ENCODE measurements at regions not wholly inside any gene's neighbourhood (a gene's known extent, or its start where the extent isn't known, plus 50 kb on each side); places are given as distances from the start of the nearest gene placed in this dataset.

GRCh38 chr4:123575291-123575690 lies 178.7 kb downstream of the SPRY1 start:
- Histone ChIP-seq H3K27me3 (ENCODE audit: control insufficient read depth, extremely low read depth, insufficient read depth, low read length) (no peaks in the 10 kb centered on the region), H3K36me3 (ENCODE audit: control insufficient read depth in 2 of 2, extremely low read depth in 1 of 2, insufficient read depth in 2 of 2, low read length in 2 of 2) (no peaks in the 10 kb centered on the region), H3K4me3 (ENCODE audit: control insufficient read depth in 2 of 3, extremely low read depth in 1 of 3, insufficient read depth in 2 of 3, low read depth in 1 of 3, low read length in 3 of 3) (no peak overlapping the region), H3K79me2 (ENCODE audit: control insufficient read depth, insufficient read depth, low read length) (no peaks in the 10 kb centered on the region), H3K9me3 (ENCODE audit: control insufficient read depth, low read depth, low read length) (no peaks in the 10 kb centered on the region), H3K4me2 (ENCODE audit: control insufficient read depth, extremely low read depth, insufficient read depth, low read depth, low read length) (no peak overlapping the region), H2AFZ (ENCODE audit: control insufficient read depth, low read length) (no peak overlapping the region), H3K27ac (ENCODE audit: control insufficient read depth, insufficient read depth, low read length) (no peak overlapping the region), H3K4me1 (ENCODE audit: control insufficient read depth, extremely low read depth, insufficient read depth, low read length) (peaks cover 10% of the 10 kb centered on the region), H3K9me1 (ENCODE audit: control insufficient read depth, extremely low read depth, insufficient read depth, low read length) (no peaks in the 10 kb centered on the region), H4K20me1 (ENCODE audit: control insufficient read depth, extremely low read depth, insufficient read depth, low read length) (no peaks in the 10 kb centered on the region), H3K9ac (ENCODE audit: control insufficient read depth, extremely low read depth, insufficient read depth, low read length) (no peak overlapping the region)
- no peak for DNase-seq (ENCODE audit: low read depth, low spot score)
- TF ChIP-seq CTCF (optimal IDR thresholded peaks at IDR 0.05 in 1 of 3, IDR thresholded peaks at IDR 0.05 in 1 of 3, conservative IDR thresholded peaks at IDR 0.05 in 1 of 3; ENCODE audit: extremely low read depth in 1 of 3, insufficient read depth in 2 of 3, low read length in 3 of 3) (no peak), EZH2 (IDR thresholded peaks at IDR 0.05; ENCODE audit: low read length) (no peak)
- FAIRE-seq, result no peak
- dilution Hi-C loops (cut with MboI; ENCODE audit: extremely low pct_ligation_motif_present, low sequenced_read_pairs), result no loop called here

DNA sequence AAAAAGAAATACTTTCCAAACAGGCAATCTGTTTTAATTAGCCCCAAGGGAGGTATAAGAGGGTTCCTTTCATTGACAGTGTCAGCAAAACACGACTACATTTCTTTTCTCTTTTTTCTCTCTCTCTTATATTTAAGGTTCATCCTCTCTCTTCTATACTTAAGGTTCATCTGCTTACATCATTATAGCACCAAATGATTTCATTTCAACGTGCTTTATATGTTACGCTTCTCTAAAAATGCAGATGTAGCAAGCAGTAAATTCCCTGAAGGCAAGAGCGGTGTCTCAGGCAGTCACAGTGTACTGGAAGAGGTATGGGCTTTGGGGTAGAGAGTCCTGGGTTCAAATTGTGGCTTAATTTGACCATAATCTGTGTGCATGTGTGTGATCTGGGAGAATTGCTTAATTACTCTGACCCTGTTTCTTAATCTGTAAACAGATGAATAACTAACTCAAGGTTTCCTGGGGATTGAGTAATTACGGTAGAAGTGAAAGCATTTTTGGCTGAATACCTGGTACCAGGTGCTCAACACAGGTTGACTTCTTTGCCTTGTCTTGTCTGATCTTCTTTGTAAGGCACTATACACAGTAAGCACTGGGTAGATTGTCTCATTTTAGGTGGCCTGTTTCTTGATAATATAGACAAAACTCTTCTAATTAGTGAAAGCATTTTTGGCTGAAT lies 180.8 kb downstream of the SPRY1 start:
- Histone ChIP-seq H3K27me3 (ENCODE audit: control insufficient read depth, extremely low read depth, insufficient read depth, low read length) (no peaks in the 10 kb centered on the region), H3K79me2 (ENCODE audit: control insufficient read depth, insufficient read depth, low read length) (no peaks in the 10 kb centered on the region), H4K20me1 (ENCODE audit: control insufficient read depth, extremely low read depth, insufficient read depth, low read length) (no peaks in the 10 kb centered on the region), H3K4me2 (ENCODE audit: control insufficient read depth, extremely low read depth, insufficient read depth, low read depth, low read length) (no peak overlapping the region), H3K9me3 (ENCODE audit: control insufficient read depth, low read depth, low read length) (peaks cover 7% of the 10 kb centered on the region), H3K9me1 (ENCODE audit: control insufficient read depth, extremely low read depth, insufficient read depth, low read length) (no peaks in the 10 kb centered on the region), H3K4me3 (ENCODE audit: control insufficient read depth in 2 of 3, extremely low read depth in 1 of 3, insufficient read depth in 2 of 3, low read depth in 1 of 3, low read length in 3 of 3) (no peak overlapping the region), H3K4me1 (ENCODE audit: control insufficient read depth, extremely low read depth, insufficient read depth, low read length) (peaks cover 10% of the 10 kb centered on the region), H3K27ac (ENCODE audit: control insufficient read depth, insufficient read depth, low read length) (no peak overlapping the region), H3K36me3 (ENCODE audit: control insufficient read depth in 2 of 2, extremely low read depth in 1 of 2, insufficient read depth in 2 of 2, low read length in 2 of 2) (no peaks in the 10 kb centered on the region), H2AFZ (ENCODE audit: control insufficient read depth, low read length) (peak overlapping the region; percentile 49), H3K9ac (ENCODE audit: control insufficient read depth, extremely low read depth, insufficient read depth, low read length) (no peak overlapping the region)
- DNase-seq (ENCODE audit: low read depth, low spot score) (no peak), FAIRE-seq (peak; percentile 72)
- dilution Hi-C loops (cut with MboI; ENCODE audit: extremely low pct_ligation_motif_present, low sequenced_read_pairs), result no loop called here
- TF ChIP-seq EZH2 (IDR thresholded peaks at IDR 0.05; ENCODE audit: low read length) (no peak), CTCF (optimal IDR thresholded peaks at IDR 0.05 in 1 of 3, IDR thresholded peaks at IDR 0.05 in 1 of 3, conservative IDR thresholded peaks at IDR 0.05 in 1 of 3; ENCODE audit: extremely low read depth in 1 of 3, insufficient read depth in 2 of 3, low read length in 3 of 3) (no peak)
